Upper lobe of right lung (tissue), 1 donor: ENCODE measurements at regions not wholly inside any gene's neighbourhood (a gene's known extent, or its start where the extent isn't known, plus 50 kb on each side); places are given as distances from the start of the nearest gene placed in this dataset.
A peak's percentile ranks its signal among the peaks of the same experiment; 100 is the strongest.
"Not testable (repeated sequence)": the region's sequence is repeated elsewhere in the genome, so short reads cannot be mapped to it uniquely, and the experiment has no call there.

ENCODE experiments used
- ATAC-seq: fragments of 200-7000 bp; cut with Tn5 transposase; one replicate; pipeline ENCODE4 v1.9.1; 2020; ENCODE audit warnings: mild to moderate bottlenecking, moderate library complexity
- DNase-seq: peaks from one replicate; pipeline ENCODE4 v3.0.0-alpha.2; 2020
- H3K27ac ChIP-seq: fragments of 200-600 bp; one replicate; pipeline ENCODE4 v1.8.0; 2022
- H3K27me3 ChIP-seq: fragments of 200-600 bp; one replicate; pipeline ENCODE4 v1.8.0; 2022; ENCODE audit warnings: mild to moderate bottlenecking
- H3K36me3 ChIP-seq: fragments of 200-600 bp; one replicate; pipeline ENCODE4 v1.8.0; 2022
- H3K4me1 ChIP-seq: fragments of 200-600 bp; one replicate; pipeline ENCODE4 v1.8.0; 2022
- H3K4me3 ChIP-seq: fragments of 200-600 bp; one replicate; pipeline ENCODE4 v1.8.0; 2022; ENCODE audit warnings: mild to moderate bottlenecking
- H3K9me3 ChIP-seq: fragments of 200-600 bp; one replicate; pipeline ENCODE4 v1.8.0; 2022
- intact Hi-C: fragments of 100-400 bp; cut with DNase I; formaldehyde crosslinking; loops from one replicate; pipeline ENCODE4 v1.11.0; 2022
- TF ChIP-seq, protein P1 (sequence below): fragments of 200-600 bp; IDR thresholded peaks from one replicate; pipeline ENCODE4 v1.8.0; 2022; ENCODE audit warnings: antibody characterized with exemption
- donor health status: DM: no; HTN: yes; CAD: no; lungs with severe emphysema.

DNA sequence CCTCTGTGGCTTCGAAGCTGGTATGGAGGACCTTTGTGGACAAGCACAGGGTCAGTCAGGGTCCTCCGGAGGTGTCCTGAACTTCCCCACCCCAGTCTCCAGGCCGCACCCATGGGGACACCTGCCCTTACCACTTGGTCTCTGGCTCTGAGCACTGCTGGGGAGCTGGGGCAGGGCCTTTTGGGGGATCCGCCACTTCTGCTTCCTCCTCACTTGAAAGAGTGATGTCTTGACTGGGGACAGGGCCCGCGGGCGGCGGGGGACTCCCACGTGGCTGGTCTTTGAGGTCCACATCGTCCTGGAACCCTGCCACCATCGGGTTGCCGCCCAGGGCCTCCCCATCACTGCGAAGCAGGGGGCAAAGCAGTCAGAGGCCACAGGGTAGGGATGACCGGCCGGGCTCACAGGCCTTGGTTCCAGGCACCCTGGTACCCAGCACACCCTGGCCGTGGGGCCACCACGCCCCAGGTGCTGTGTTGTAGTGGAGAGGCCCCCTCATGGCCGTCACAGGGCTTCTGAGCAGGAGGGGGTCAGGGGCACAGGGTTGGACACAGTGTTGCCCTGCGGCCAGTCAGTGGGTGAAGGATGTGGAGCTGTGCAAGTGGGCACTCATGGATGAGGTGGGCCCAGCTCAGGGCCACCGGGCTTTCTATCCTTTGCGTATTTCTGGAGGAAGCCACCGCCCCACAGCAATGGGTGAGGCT is 256.4 kb downstream of the ANKRD30B start:
- ATAC-seq: not testable (repeated sequence)

DNA sequence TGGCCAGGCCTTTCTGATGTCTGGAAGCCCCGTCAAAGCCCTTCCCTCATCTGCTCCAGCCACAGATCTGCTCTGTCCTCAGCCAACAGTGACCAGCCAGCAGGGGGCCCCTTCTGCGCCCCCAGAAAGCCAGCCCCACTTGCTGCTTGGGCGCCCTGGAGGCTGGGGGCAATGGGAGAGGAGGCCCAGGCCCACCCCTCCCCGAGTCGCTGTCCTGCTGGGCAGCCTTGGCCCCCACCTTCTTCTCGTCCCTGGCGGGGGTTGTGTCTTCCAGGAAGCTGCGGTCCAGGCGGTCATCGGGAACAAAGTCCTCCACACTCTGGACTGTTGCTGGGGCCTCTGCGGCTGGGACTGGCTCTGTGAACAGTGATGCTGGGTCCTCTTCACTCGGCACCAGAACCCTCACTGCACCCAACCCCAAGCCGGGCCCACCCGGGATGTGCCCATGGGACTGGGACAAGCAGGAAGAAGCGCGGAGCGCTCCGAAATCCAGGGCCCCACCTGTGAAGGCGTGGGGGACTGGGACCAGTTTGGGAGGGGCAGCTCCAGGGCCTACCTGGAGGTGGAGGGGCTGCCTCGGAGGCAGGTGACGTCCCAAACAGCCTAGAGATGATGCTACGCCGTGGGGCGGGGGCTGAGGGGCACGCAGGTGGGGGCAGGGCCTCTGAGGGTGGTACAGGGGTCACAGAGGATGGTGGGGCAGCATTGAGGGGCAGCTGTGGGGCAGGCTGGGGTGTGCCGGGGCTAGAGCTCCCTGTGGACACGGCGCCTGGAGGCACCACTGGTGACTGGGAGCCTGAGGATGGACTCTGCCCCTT is 257.6 kb downstream of the ANKRD30B start:
- DNase-seq (no peak), ATAC-seq (no peak)
- H3K9me3 ChIP-seq: no peaks in the 10 kb centered on the region
- intact Hi-C loops: no loop called here
- no peaks in the 10 kb centered on the region for H3K36me3 ChIP-seq
- H3K27ac ChIP-seq: no peak overlapping the region
- no peak overlapping the region for H3K4me3 ChIP-seq
- H3K4me1 ChIP-seq: no peaks in the 10 kb centered on the region
- H3K27me3 ChIP-seq: no peaks in the 10 kb centered on the region
- TF ChIP-seq, protein P1, sequence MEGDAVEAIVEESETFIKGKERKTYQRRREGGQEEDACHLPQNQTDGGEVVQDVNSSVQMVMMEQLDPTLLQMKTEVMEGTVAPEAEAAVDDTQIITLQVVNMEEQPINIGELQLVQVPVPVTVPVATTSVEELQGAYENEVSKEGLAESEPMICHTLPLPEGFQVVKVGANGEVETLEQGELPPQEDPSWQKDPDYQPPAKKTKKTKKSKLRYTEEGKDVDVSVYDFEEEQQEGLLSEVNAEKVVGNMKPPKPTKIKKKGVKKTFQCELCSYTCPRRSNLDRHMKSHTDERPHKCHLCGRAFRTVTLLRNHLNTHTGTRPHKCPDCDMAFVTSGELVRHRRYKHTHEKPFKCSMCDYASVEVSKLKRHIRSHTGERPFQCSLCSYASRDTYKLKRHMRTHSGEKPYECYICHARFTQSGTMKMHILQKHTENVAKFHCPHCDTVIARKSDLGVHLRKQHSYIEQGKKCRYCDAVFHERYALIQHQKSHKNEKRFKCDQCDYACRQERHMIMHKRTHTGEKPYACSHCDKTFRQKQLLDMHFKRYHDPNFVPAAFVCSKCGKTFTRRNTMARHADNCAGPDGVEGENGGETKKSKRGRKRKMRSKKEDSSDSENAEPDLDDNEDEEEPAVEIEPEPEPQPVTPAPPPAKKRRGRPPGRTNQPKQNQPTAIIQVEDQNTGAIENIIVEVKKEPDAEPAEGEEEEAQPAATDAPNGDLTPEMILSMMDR: no peak

More for the DNA sequence above, 256.4 kb downstream of the ANKRD30B start:
- H3K4me1 ChIP-seq, H3K27me3 ChIP-seq, DNase-seq, H3K36me3 ChIP-seq, H3K27ac ChIP-seq, H3K9me3 ChIP-seq, intact Hi-C loops, H3K4me3 ChIP-seq: not testable (repeated sequence)

DNA sequence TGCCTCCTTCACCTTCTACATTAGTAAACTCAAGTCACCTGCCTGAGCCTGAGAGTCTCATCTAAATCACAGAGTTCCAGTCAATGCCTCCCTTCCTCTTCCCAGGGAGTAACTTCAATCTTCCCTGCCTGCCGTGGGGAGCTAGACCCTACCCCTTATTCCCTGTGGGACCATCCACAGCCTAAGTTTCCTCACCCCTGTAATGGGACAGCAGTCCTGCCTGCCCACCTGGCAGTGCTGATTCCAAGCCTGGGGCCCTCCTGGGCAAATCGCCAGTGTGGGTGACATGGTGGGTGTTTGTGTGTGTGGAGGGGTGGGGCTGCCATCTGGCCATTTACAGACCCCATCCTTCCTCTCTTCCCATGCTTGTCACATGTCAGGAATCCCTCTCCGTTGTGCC is 258.6 kb downstream of the ANKRD30B start:
- ATAC-seq, H3K4me3 ChIP-seq, H3K9me3 ChIP-seq, intact Hi-C loops, H3K4me1 ChIP-seq, DNase-seq, H3K27ac ChIP-seq, H3K27me3 ChIP-seq, H3K36me3 ChIP-seq: not testable (repeated sequence)

DNA sequence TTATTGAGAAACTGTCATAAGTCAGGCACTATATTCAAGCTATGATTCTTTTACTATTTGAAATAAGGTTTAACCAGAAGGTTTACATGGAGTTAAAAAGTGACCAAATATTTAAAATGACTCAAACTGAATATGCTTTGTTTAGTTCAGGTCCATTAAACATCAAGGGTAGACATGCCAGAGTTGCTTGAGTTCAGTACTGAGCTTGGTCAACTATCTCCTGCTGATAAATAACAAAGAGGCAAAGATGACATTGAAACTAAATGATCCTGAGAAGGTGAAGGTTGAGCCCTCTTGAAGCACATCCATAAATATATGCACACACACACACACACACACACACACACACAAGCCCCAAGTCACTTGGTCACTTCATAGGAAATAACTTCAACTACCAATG is 278.1 kb downstream of the ANKRD30B start:
- H3K27me3 ChIP-seq, H3K27ac ChIP-seq, H3K4me3 ChIP-seq, H3K36me3 ChIP-seq, H3K4me1 ChIP-seq, H3K9me3 ChIP-seq, ATAC-seq, intact Hi-C loops, DNase-seq: not testable (repeated sequence)

DNA sequence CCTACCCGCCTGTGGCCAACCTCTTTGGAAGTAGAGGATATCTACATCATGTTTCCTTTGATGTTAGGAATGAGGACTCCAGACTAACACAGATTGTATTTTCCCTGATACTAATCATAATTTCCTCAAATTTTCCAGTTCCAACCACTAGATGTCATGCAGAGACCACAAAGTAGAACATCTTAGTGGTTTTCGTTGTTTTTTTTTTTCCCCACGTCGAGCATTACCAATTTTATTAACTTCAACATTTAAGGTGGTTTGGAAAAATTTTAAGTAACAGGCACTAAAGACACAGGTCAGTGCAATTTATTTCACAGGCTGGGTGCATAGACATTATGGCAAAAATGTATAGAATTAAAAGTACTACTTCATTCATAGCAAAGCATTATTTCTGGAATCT is 280.1 kb downstream of the ANKRD30B start:
- intact Hi-C loops, ATAC-seq, H3K27me3 ChIP-seq: not testable (repeated sequence)

DNA sequence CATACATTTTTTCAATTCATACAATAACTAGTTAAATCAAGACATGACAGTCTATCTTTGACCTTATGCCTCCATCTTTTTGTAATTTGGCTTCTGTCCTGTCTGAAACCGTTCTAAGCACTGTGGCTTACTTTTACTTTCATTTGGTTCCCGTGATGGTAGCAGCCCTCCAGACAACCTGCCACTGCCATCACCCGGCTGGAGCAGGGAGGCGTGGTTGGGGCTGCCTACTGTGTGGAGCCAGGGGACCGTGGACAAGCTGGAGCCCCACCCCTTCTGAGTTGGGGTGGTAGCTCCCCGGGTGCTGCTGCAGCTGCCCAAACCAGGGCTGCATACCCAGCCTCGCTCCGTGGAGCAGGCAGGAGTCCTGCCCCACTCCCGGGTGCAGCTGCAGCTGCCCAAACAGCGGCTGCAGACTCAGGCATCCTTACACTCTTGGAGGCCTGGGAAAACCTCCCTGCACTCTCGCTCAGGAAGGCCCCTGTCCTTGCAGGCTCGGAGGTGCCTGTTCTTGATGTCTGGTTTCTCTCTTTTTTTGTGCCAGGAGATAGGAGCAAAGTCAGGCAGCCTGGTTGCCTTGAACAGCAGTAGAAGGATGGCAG is 312.4 kb downstream of the ANKRD30B start:
- H3K4me3 ChIP-seq, H3K27ac ChIP-seq, DNase-seq, H3K9me3 ChIP-seq, intact Hi-C loops, H3K36me3 ChIP-seq, H3K4me1 ChIP-seq, H3K27me3 ChIP-seq: not testable (repeated sequence)
- peak; percentile 34 for ATAC-seq

More for the DNA sequence above, 280.1 kb downstream of the ANKRD30B start:
- DNase-seq, H3K4me1 ChIP-seq, H3K36me3 ChIP-seq, H3K4me3 ChIP-seq, H3K27ac ChIP-seq, H3K9me3 ChIP-seq: not testable (repeated sequence)
- TF ChIP-seq, protein P1: peak; percentile 21

DNA sequence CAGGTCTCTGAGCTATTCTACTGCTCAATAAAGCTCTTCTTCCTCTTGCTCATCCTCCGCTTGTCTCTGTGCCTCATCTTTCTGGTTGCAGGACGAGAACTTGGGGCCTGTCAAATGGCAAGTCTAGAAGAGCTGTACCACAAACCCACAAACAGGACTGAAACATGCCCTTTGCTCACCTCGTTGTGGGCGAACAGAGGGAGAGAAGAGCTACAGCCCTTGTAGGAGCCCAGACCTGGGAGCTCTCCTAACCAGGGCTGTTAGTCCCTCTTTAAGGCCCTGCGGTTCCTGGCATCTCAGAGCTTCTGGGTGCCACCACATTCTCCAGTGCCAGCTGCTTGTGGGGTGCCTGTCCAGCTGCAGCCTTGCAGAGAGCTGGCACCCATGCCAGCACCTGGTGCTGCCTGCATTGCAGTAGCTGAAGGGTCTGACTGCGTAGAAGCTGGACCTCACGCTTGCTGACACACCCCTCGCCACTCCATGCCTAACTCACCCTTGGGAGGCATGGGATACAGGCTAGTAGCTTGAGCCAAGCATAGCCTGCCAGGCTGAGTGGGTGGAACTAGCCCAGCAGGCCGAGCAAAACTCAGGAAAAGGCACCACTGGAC is 313.4 kb downstream of the ANKRD30B start:
- DNase-seq, H3K4me3 ChIP-seq, intact Hi-C loops, H3K27ac ChIP-seq, H3K9me3 ChIP-seq, H3K4me1 ChIP-seq, H3K27me3 ChIP-seq, H3K36me3 ChIP-seq: not testable (repeated sequence)
- peak; percentile 15 for ATAC-seq

DNA sequence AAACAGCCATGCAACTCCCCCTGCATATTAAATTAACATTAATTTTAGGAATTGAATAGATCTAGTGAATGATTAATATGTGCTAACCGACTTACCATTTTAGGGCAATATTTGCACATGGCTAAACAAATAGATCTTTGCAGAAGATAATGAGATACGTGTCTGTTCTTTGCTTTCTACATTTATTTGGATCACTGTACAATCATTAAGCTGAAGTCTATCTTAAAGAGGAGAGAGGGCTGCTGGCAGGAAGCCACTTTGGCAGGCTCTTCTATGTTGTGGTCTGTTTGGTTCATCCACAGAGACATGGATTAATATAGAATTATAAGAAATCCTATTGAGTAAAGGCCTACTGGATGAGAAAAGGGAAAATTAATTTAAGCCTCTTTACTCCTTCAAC is 318.5 kb downstream of the ANKRD30B start:
- ATAC-seq, H3K9me3 ChIP-seq, DNase-seq, intact Hi-C loops, H3K27ac ChIP-seq, H3K4me1 ChIP-seq, H3K27me3 ChIP-seq, H3K36me3 ChIP-seq, H3K4me3 ChIP-seq: not testable (repeated sequence)

DNA sequence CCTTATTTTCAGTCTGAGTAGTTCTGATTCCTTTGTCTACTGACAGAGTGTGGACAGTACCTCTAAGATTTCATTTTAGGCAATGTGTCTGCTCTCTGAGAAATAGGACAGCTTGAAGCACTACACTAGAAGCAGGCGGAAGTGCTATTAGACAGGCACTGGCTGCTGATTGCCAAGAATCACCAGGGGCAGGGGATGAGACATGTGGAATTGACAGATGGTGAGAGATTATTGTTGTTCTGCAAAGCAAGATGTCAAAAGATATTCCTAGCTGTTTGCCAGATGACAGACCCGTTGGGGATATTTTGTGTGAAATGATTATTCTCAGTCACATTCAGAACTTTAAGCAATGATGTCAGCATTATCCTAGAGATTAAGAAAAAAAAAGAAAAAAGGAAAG is 323.3 kb downstream of the ANKRD30B start:
- DNase-seq, ATAC-seq, intact Hi-C loops, H3K27me3 ChIP-seq, H3K9me3 ChIP-seq, H3K4me3 ChIP-seq, H3K27ac ChIP-seq, H3K36me3 ChIP-seq, H3K4me1 ChIP-seq: not testable (repeated sequence)
